ENCODE measurements at regions not wholly inside any gene's neighbourhood (a gene's known extent, or its start where the extent isn't known, plus 50 kb on each side); places are given as distances from the start of the nearest gene placed in this dataset.

- no peak overlapping the region for H3K4me3 ChIP-seq
- DNase-seq = no peak
- no peaks in the 10 kb centered on the region for H3K36me3 ChIP-seq (ENCODE audit: low read depth, missing control alignments)
- intact Hi-C loops (cut with DNase I; ENCODE audit: low total_unique reads) = no loop called here
- H3K9me3 ChIP-seq = no peaks in the 10 kb centered on the region
- WGBS, 2 donors = 26 to 55% methylated on average over 2 of the region's 2 CpGs
- no peaks in the 10 kb centered on the region for H3K4me1 ChIP-seq
- H3K27ac ChIP-seq = no peak overlapping the region
- H3K27me3 ChIP-seq = no peaks in the 10 kb centered on the region
- TF ChIP-seq CTCF (IDR thresholded peaks at IDR 0.05) (no peak), POLR2A (IDR thresholded peaks at IDR 0.05) (no peak)
Measured at GRCh38 chr10:44030738-44031137, 354.2 kb downstream of the CXCL12 start.

DNA sequence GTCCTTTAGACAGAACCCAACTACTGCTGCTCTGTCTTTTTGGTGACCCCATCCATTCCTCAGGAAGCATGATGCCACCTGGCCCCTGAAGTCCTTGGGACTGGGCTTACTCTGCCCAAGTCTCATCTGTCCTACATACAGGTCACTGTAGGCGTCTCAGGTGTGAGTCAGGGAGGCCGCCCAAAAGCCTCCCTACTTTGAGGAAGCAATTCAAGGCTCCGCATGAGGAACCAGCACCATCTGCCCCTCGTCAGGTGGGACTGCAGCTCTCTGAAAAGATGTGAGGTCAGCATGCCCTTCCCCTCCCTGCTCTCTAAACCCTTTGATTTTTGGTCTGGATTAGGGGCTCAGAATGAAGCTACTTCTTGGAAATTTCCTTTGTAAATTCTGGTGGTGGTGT is 354.8 kb downstream of the CXCL12 start:
- 83 to 90% methylated on average over 4 of the region's 4 CpGs for WGBS, 2 donors
- intact Hi-C loops (cut with DNase I; ENCODE audit: low total_unique reads) = no loop called here

DNA sequence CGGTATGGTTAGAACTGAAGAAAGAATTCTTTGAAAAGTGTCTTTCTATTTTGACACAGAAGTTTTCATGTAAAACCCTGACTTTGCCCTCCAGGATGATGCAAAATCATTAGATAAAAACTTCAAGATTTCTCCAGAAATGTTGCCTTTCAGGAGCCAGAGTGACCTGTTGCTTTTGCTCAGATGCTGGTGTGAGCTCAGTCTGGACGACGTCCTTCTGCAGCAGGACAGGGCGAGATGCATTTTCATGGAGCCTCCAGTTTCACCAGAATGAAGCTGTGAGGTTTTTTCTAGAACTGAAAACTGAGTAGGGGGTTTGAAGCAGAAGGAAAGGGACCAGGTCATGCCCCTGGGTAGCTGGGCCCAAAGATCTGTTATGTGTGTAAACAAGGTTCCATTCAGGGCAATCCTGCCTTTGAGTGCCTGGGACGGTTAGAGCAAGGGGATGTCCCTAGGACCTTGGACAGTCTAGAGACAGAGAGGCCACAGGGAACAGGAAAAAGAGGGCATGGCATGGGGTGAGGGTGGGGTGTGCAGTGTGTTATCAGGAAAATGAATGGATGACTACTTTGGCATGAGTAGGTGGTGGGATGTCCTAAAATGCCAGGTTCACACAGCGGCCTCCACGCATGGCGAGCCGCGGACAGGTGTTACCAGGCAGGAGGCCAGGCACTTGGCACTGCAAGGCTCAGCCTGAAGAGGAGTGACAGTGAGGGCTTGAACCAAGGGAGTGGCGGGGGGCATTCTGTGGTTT is 356.3 kb downstream of the CXCL12 start:
- Histone ChIP-seq H3K36me3 (ENCODE audit: low read depth, missing control alignments) (no peaks in the 10 kb centered on the region), H3K4me3 (no peak overlapping the region), H3K9me3 (no peaks in the 10 kb centered on the region), H3K4me1 (no peaks in the 10 kb centered on the region), H3K27me3 (no peaks in the 10 kb centered on the region), H3K27ac (no peak overlapping the region)
- intact Hi-C loops (cut with DNase I; ENCODE audit: low total_unique reads) = no loop called here
- 94% methylated on average over 11 of the region's 11 CpGs for WGBS, 2 donors
- DNase-seq = no peak
- TF ChIP-seq CTCF (IDR thresholded peaks at IDR 0.05) (no peak), POLR2A (IDR thresholded peaks at IDR 0.05) (no peak)

More for the DNA sequence above, 354.8 kb downstream of the CXCL12 start:
- Histone ChIP-seq H3K9me3 (no peaks in the 10 kb centered on the region), H3K4me3 (no peak overlapping the region), H3K27me3 (no peaks in the 10 kb centered on the region), H3K36me3 (ENCODE audit: low read depth, missing control alignments) (no peaks in the 10 kb centered on the region), H3K27ac (no peak overlapping the region), H3K4me1 (no peaks in the 10 kb centered on the region)
- TF ChIP-seq CTCF (IDR thresholded peaks at IDR 0.05) (no peak), POLR2A (IDR thresholded peaks at IDR 0.05) (no peak)
- no peak for DNase-seq

DNA sequence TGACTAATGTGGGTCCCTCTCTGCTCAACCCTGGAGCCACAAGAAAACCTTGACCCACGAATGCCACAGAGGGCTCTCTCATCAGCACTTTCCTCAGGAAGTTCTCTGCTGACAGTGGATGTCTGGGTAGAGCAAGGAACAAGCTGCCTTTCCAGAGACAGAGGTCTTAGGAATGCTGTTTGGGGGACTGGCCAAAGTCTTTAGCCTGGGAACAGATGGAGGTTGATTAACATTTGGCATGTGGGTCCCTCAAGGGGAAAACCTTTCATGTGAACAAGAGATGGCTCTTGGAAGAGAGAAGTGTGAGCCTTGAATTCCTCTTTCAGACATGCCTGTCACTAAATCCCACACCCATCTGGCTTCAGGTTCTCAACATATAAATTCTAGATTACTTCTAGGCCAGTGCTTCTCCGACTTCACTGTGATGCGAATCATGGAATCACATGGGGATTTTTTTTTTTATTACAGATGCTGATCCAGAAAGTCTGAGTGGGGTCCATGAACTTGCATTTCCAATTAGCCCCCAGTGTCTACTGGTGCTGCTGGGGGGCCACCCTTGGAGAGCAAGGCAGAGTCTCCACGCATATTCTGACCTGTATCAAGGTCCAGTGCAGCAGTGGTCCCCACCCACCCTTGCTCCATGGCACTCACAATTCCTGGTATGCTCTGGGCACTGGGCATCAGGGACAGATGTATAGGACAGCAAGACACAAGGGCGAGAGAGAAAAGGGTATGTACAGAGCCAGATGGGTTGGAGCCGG is 360.4 kb downstream of the CXCL12 start:
- Histone ChIP-seq H3K4me3 (no peak overlapping the region), H3K4me1 (no peaks in the 10 kb centered on the region), H3K27me3 (no peaks in the 10 kb centered on the region), H3K27ac (no peak overlapping the region), H3K36me3 (ENCODE audit: low read depth, missing control alignments) (no peaks in the 10 kb centered on the region), H3K9me3 (no peaks in the 10 kb centered on the region)
- intact Hi-C loops (cut with DNase I; ENCODE audit: low total_unique reads) = no loop called here
- DNase-seq = no peak
- WGBS, 2 donors = 74 to 92% methylated on average over 5 to 6 of the region's 6 CpGs
- TF ChIP-seq POLR2A (IDR thresholded peaks at IDR 0.05) (no peak), CTCF (IDR thresholded peaks at IDR 0.05) (no peak)
